ENCODE measurements at regions not wholly inside any gene's neighbourhood (a gene's known extent, or its start where the extent isn't known, plus 50 kb on each side); places are given as distances from the start of the nearest gene placed in this dataset.

DNA sequence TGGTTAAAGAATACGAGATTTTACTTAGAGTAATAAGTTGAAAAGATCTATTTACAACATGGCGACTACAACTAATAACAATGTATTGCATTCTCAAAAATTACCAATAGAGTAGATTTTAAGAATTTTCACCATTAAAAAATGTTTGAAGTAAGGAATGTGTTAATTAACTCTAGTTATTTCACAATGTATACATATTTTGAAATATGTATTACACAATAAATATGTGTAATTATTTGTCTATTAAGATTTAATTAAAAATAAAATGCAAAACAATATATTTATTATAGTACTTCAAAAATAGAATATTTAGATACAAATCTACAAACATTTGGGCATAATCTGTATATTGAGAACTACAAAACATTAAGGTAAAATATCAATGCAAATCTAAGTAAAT is 1326.3 kb upstream of the CDH6 start:
- Histone ChIP-seq H3K27ac (no peak overlapping the region), H3F3A (ENCODE audit: low read depth) (no peaks in the 10 kb centered on the region), H3K4me1 (no peaks in the 10 kb centered on the region), H3K9ac (no peak overlapping the region), H4K20me1 (ENCODE audit: low read depth) (no peaks in the 10 kb centered on the region), H3K9me3 (ENCODE audit: low read depth) (no peaks in the 10 kb centered on the region), H3K79me2 (ENCODE audit: low read depth) (no peaks in the 10 kb centered on the region), H2AFZ (replicated peaks) (no peak overlapping the region), H3K4me3 (no peak overlapping the region), H3K27me3 (no peaks in the 10 kb centered on the region), H3K36me3 (no peaks in the 10 kb centered on the region), H3K4me2 (no peak overlapping the region)
- no peak overlapping the region for H3K4me3 Mint-ChIP-seq
- no peak for DNase-seq (ENCODE audit: low spot score)
- no peaks in the 10 kb centered on the region for H3K4me1 Mint-ChIP-seq
- no peaks in the 10 kb centered on the region for H3K9me3 Mint-ChIP-seq
- no peak for TF ChIP-seq CTCF (IDR thresholded peaks at IDR 0.05)
- TF ChIP-seq EZH2 (IDR thresholded peaks at IDR 0.05): no peak
- no peak for TF ChIP-seq EZH2phosphoT487 (IDR thresholded peaks at IDR 0.05)
- no peak overlapping the region for H3K27ac Mint-ChIP-seq
- no peaks in the 10 kb centered on the region for H3K27me3 Mint-ChIP-seq (ENCODE audit: insufficient read depth, low read depth)
- H3K36me3 Mint-ChIP-seq: no peaks in the 10 kb centered on the region

GRCh38 chr5:29853711-29854220 is 1339.7 kb upstream of the CDH6 start:
- Histone ChIP-seq H3K9me3 (ENCODE audit: low read depth) (no peaks in the 10 kb centered on the region), H3K4me2 (no peak overlapping the region), H3K79me2 (ENCODE audit: low read depth) (no peaks in the 10 kb centered on the region), H3K27me3 (no peaks in the 10 kb centered on the region), H3K36me3 (no peaks in the 10 kb centered on the region), H3K27ac (no peak overlapping the region), H3F3A (ENCODE audit: low read depth) (no peaks in the 10 kb centered on the region), H4K20me1 (ENCODE audit: low read depth) (no peaks in the 10 kb centered on the region), H2AFZ (replicated peaks) (no peak overlapping the region), H3K4me3 (no peak overlapping the region), H3K9ac (no peak overlapping the region), H3K4me1 (no peaks in the 10 kb centered on the region)
- TF ChIP-seq CTCF (IDR thresholded peaks at IDR 0.05) (no peak), EZH2 (IDR thresholded peaks at IDR 0.05) (no peak), EZH2phosphoT487 (IDR thresholded peaks at IDR 0.05) (no peak)
- Mint-ChIP-seq H3K4me1 (no peaks in the 10 kb centered on the region), H3K9me3 (no peaks in the 10 kb centered on the region), H3K4me3 (no peak overlapping the region), H3K27ac (no peak overlapping the region), H3K27me3 (ENCODE audit: insufficient read depth, low read depth) (no peaks in the 10 kb centered on the region), H3K36me3 (no peaks in the 10 kb centered on the region)
- no peak for DNase-seq (ENCODE audit: low spot score)

DNA sequence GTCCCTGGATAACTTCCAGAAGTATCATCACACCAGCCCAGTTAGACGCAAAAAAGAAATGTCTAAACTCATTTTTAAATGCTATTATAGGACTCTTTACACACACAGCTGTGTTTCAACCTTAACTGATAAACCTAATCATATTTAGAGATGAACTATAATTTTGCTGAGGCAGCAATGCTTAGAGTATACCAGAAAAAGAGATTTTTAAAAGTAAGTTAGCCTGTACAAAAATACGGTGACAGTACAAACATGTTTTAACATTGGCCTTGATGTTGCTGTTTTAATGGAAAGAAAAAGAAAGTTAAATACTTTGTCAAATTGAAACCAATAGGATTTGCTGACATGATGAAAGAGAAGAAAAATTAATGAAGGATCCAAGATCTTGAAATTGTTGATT is 1341.2 kb upstream of the CDH6 start:
- no peak overlapping the region for H3K4me2 ChIP-seq
- no peaks in the 10 kb centered on the region for H3K79me2 ChIP-seq (ENCODE audit: low read depth)
- no peak overlapping the region for H2AFZ ChIP-seq (replicated peaks)
- Mint-ChIP-seq H3K4me3 (no peak overlapping the region), H3K27me3 (ENCODE audit: insufficient read depth, low read depth) (no peaks in the 10 kb centered on the region), H3K9me3 (no peaks in the 10 kb centered on the region), H3K4me1 (no peaks in the 10 kb centered on the region), H3K27ac (no peak overlapping the region), H3K36me3 (no peaks in the 10 kb centered on the region)
- DNase-seq (ENCODE audit: low spot score): no peak
- H3K4me3 ChIP-seq: no peak overlapping the region
- no peaks in the 10 kb centered on the region for H3K27me3 ChIP-seq
- no peak overlapping the region for H3K27ac ChIP-seq
- no peak for TF ChIP-seq CTCF (IDR thresholded peaks at IDR 0.05)
- no peak for TF ChIP-seq EZH2phosphoT487 (IDR thresholded peaks at IDR 0.05)
- no peak for TF ChIP-seq EZH2 (IDR thresholded peaks at IDR 0.05)
- no peaks in the 10 kb centered on the region for H4K20me1 ChIP-seq (ENCODE audit: low read depth)
- no peak overlapping the region for H3K9ac ChIP-seq
- no peaks in the 10 kb centered on the region for H3K4me1 ChIP-seq
- no peaks in the 10 kb centered on the region for H3K36me3 ChIP-seq
- H3F3A ChIP-seq (ENCODE audit: low read depth): no peaks in the 10 kb centered on the region
- H3K9me3 ChIP-seq (ENCODE audit: low read depth): no peaks in the 10 kb centered on the region
